GM21723 (cell line): ENCODE measurements at regions not wholly inside any gene's neighbourhood (a gene's known extent, or its start where the extent isn't known, plus 50 kb on each side); places are given as distances from the start of the nearest gene placed in this dataset.

Experiments used
- ATAC-seq: cut with Tn5 transposase; IDR thresholded peaks from one replicate; pipeline ENCODE4 v1.9.1; 2021; ENCODE audit warnings: mild to moderate bottlenecking, moderate library complexity; ENCODE audit not compliant: unreplicated experiment

GRCh38 chr19:30757104-30757836 is 385.1 kb downstream of the ZNF536 start:
- no peak for ATAC-seq

GRCh38 chr19:30755581-30755980 is 383.4 kb downstream of the ZNF536 start:
- no peak for ATAC-seq

GRCh38 chr19:30754162-30754561 is 382.0 kb downstream of the ZNF536 start:
- no peak for ATAC-seq

GRCh38 chr19:30752876-30753275 is 380.7 kb downstream of the ZNF536 start:
- ATAC-seq: no peak

GRCh38 chr19:30752201-30752600 is 380.0 kb downstream of the ZNF536 start:
- ATAC-seq: no peak

GRCh38 chr19:30745476-30745985 is 373.3 kb downstream of the ZNF536 start:
- ATAC-seq: no peak

GRCh38 chr19:30744741-30745475 is 372.7 kb downstream of the ZNF536 start:
- ATAC-seq: no peak

- no peak for ATAC-seq
Measured at GRCh38 chr19:30743702-30744101, 371.5 kb downstream of the ZNF536 start.

GRCh38 chr19:30743011-30743410 is 370.8 kb downstream of the ZNF536 start:
- ATAC-seq: no peak

GRCh38 chr19:30742406-30742938 is 370.3 kb downstream of the ZNF536 start:
- no peak for ATAC-seq

GRCh38 chr19:30741566-30741965 is 369.4 kb downstream of the ZNF536 start:
- no peak for ATAC-seq

GRCh38 chr19:30739394-30739793 is 367.2 kb downstream of the ZNF536 start:
- no peak for ATAC-seq

GRCh38 chr19:30738047-30738446 is 365.9 kb downstream of the ZNF536 start:
- no peak for ATAC-seq

- ATAC-seq: no peak
Measured at GRCh38 chr19:30734669-30735068, 362.5 kb downstream of the ZNF536 start.

- no peak for ATAC-seq
Measured at GRCh38 chr19:30733826-30734550, 361.8 kb downstream of the ZNF536 start.

- ATAC-seq: no peak
Measured at GRCh38 chr19:30731591-30731990, 359.4 kb downstream of the ZNF536 start.

GRCh38 chr19:30729451-30729850 is 357.3 kb downstream of the ZNF536 start:
- ATAC-seq: no peak

- ATAC-seq: no peak
Measured at GRCh38 chr19:30722761-30723160, 350.6 kb downstream of the ZNF536 start.

GRCh38 chr19:30722186-30722585 is 350.0 kb downstream of the ZNF536 start:
- ATAC-seq: no peak

- no peak for ATAC-seq
Measured at GRCh38 chr19:30719999-30720345, 347.8 kb downstream of the ZNF536 start.
